ENCODE measurements at regions not wholly inside any gene's neighbourhood (a gene's known extent, or its start where the extent isn't known, plus 50 kb on each side); places are given as distances from the start of the nearest gene placed in this dataset.

DNA sequence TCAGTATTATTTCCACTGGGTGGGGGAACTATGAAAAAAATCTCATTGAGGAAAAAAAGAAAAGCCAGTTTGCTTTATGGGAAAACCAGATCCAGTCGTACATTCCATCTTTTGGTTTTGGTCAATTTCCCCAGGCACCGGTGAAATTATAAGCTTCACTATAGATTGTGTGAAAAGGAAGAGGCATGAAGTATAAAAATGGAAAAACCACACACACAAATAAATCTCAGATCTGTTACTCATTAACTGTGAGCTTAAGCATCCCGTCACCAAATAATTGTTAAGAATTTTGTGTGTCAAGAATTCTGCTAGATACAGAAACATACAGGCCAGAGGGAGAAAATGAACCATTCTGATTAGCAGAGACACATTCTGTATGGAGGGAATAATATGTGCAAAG lies 405.5 kb upstream of the CELF2 start:
- TF ChIP-seq, protein P1, sequence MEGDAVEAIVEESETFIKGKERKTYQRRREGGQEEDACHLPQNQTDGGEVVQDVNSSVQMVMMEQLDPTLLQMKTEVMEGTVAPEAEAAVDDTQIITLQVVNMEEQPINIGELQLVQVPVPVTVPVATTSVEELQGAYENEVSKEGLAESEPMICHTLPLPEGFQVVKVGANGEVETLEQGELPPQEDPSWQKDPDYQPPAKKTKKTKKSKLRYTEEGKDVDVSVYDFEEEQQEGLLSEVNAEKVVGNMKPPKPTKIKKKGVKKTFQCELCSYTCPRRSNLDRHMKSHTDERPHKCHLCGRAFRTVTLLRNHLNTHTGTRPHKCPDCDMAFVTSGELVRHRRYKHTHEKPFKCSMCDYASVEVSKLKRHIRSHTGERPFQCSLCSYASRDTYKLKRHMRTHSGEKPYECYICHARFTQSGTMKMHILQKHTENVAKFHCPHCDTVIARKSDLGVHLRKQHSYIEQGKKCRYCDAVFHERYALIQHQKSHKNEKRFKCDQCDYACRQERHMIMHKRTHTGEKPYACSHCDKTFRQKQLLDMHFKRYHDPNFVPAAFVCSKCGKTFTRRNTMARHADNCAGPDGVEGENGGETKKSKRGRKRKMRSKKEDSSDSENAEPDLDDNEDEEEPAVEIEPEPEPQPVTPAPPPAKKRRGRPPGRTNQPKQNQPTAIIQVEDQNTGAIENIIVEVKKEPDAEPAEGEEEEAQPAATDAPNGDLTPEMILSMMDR (IDR thresholded peaks at IDR 0.05): no peak
- TF ChIP-seq POLR2A (IDR thresholded peaks at IDR 0.05): no peak
- Histone ChIP-seq H3K27ac (no peak overlapping the region), H3K4me1 (no peaks in the 10 kb centered on the region), H3K36me3 (no peaks in the 10 kb centered on the region), H3K27me3 (no peaks in the 10 kb centered on the region), H3K9me3 (no peaks in the 10 kb centered on the region), H3K4me3 (replicated peaks in 1 of 3) (no peak overlapping the region)
- no peak for DNase-seq
- intact Hi-C loops (cut with DNase I): no loop called here
- 92 to 94% methylated on average over 3 of the region's 3 CpGs for WGBS, 2 donors

DNA sequence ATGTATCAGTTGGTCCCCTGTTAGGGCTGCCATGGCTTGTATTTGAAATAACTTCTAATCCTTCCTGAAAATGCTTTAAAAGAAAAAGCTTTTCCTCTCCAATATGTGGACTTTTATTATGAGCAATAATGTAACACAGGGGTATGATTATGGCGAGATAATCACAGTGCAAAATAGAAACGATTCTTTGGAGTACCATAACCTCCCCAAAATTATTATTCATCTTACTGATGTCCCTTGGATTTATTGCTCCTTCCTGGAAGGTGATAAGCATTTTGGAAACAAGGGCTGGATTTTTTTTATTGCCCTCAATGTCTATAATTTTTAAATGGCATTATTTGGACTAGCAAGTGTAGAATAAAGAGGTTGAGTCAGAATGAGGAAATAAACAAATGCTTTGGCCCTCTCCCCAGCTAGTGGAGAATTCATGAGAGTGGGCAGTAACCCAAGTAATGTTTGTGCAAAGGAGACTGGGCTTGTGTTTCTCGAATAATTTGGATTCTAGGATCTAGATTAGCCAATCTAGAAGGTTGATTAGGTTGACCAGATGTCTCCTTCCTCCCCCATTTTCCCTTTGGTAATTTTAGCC lies 403.9 kb upstream of the CELF2 start:
- H3K4me1 ChIP-seq: no peaks in the 10 kb centered on the region
- no peak for TF ChIP-seq POLR2A (IDR thresholded peaks at IDR 0.05)
- TF ChIP-seq, protein P1 (IDR thresholded peaks at IDR 0.05): no peak
- no peak overlapping the region for H3K27ac ChIP-seq
- H3K27me3 ChIP-seq: no peaks in the 10 kb centered on the region
- H3K9me3 ChIP-seq: no peaks in the 10 kb centered on the region
- DNase-seq: no peak
- H3K4me3 ChIP-seq (replicated peaks in 1 of 3): no peak overlapping the region
- no peaks in the 10 kb centered on the region for H3K36me3 ChIP-seq
- WGBS, 2 donors: 80 to 83% methylated on average over 3 of the region's 3 CpGs
- intact Hi-C loops (cut with DNase I): no loop called here

DNA sequence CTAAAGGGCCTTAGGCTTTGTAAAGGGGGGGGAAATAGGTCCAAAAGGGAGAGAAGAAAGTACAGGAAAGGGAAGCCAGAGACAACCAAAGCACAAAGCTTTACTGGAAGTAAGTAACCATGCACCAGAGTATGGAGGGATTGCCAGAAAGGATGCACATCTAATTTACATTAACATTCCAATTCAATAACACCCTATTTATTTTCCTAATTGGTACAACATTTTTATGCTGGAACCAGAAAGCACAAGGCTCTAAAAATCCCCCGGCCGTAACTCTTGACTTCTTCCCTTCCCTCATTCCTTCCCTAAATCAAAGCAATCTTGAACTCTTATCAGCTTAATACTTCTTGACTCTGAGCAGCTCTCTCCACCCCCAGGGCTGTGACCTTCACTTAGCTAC lies 400.0 kb upstream of the CELF2 start:
- Histone ChIP-seq H3K9me3 (no peaks in the 10 kb centered on the region), H3K4me3 (replicated peaks in 1 of 3) (no peak overlapping the region), H3K4me1 (no peaks in the 10 kb centered on the region), H3K36me3 (no peaks in the 10 kb centered on the region), H3K27ac (no peak overlapping the region), H3K27me3 (no peaks in the 10 kb centered on the region)
- no peak for DNase-seq
- TF ChIP-seq, protein P1 (IDR thresholded peaks at IDR 0.05): no peak
- TF ChIP-seq POLR2A (IDR thresholded peaks at IDR 0.05): no peak
- intact Hi-C loops (cut with DNase I): no loop called here
- 71 to 73% methylated on average over 2 of the region's 2 CpGs for WGBS, 2 donors

DNA sequence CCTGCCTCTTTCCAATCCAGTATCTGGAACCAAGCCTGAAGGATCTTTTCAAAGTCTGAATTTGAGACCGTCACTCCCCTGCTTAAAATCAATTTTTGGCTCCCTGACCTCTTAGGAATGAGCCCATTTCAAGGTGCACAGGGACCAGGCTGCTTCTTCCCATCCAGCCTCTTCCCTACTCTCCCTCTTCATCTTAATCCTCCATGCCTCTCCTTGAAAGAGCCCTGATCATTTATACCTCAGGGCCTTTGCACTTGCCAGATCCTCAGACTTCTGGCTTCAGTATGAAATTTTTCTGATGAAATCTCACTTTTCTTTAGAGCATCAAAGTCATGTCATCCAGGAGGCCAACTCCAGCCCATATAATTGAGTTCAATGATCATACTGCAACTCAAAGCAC lies 399.5 kb upstream of the CELF2 start:
- TF ChIP-seq, protein P1 (IDR thresholded peaks at IDR 0.05): no peak
- TF ChIP-seq POLR2A (IDR thresholded peaks at IDR 0.05): no peak
- no peak for DNase-seq
- no peak overlapping the region for H3K4me3 ChIP-seq (replicated peaks in 1 of 3)
- H3K27me3 ChIP-seq: no peaks in the 10 kb centered on the region
- no peak overlapping the region for H3K27ac ChIP-seq
- no peaks in the 10 kb centered on the region for H3K9me3 ChIP-seq
- no peaks in the 10 kb centered on the region for H3K36me3 ChIP-seq
- 85 to 93% methylated on average over 1 of the region's 1 CpG for WGBS, 2 donors
- intact Hi-C loops (cut with DNase I): no loop called here
- no peaks in the 10 kb centered on the region for H3K4me1 ChIP-seq

DNA sequence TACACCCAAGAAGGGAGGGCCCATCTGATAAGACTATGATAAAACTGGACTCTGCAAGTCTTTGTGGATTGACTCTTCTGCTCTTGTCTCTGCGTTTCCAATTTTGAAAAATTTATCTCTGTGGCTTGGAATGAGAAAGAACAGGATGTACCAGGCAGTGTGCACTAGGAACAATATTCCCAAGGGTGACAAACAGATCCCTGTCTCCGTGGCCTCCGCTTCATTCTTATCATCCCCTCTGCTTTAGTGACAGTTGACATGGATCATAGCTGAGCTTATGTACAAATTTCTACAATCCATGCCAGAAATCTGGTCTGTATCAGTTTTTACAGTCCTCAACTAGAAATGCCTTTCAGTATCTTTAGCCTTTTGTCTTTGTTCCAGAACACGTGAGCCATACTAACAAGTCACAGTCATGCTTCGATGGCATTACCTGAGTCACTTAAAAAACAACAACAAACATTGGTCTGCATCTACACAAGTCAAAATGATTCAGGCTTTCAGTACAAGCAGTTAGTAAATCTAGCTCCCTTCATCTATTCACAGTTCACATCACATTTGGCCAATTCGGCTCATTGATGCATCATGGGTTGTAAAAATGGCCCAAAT lies 393.6 kb upstream of the CELF2 start:
- Histone ChIP-seq H3K27ac (no peak overlapping the region), H3K36me3 (no peaks in the 10 kb centered on the region), H3K9me3 (no peaks in the 10 kb centered on the region), H3K27me3 (no peaks in the 10 kb centered on the region), H3K4me3 (replicated peaks in 1 of 3) (no peak overlapping the region), H3K4me1 (no peaks in the 10 kb centered on the region)
- no peak for DNase-seq
- intact Hi-C loops (cut with DNase I): no loop called here
- WGBS, 2 donors: 59 to 62% methylated on average over 6 of the region's 6 CpGs
- TF ChIP-seq POLR2A (IDR thresholded peaks at IDR 0.05): no peak
- TF ChIP-seq, protein P1 (IDR thresholded peaks at IDR 0.05): no peak

All from thyroid gland (tissue), 4 donors.